Thyroid gland (tissue), 4 donors: ENCODE measurements at regions not wholly inside any gene's neighbourhood (a gene's known extent, or its start where the extent isn't known, plus 50 kb on each side); places are given as distances from the start of the nearest gene placed in this dataset.
"Not testable (repeated sequence)": the region's sequence is repeated elsewhere in the genome, so short reads cannot be mapped to it uniquely, and the experiment has no call there.

Experiments used
- DNase-seq, 2 donors: peaks; one replicate each; pipeline ENCODE4 v3.0.0-alpha.2; 2019
- H3K27ac ChIP-seq, 3 donors: fragments of 200-600 bp; sonication (generic); 1 replicate in 2 of 3; 2 replicates in 1 of 3; pipeline ENCODE4 v1.5.1; 2016 to 2019; ENCODE audit warnings: mild to moderate bottlenecking in 1 of 3, moderate library complexity in 1 of 3
- H3K27me3 ChIP-seq: fragments of 200-600 bp; sonication (generic); one replicate; pipeline ENCODE4 v1.5.1; 2019
- H3K36me3 ChIP-seq, 2 donors: fragments of 200-600 bp; sonication (generic); one replicate each; pipeline ENCODE4 v1.5.1; 2016 to 2019
- H3K4me1 ChIP-seq, 2 donors: fragments of 200-600 bp; sonication (generic); one replicate each; pipeline ENCODE4 v1.5.1; 2017 to 2019
- H3K4me3 ChIP-seq, 3 donors: fragments of 200-600 bp; sonication (generic); replicated peaks in 1 of 3; 1 replicate in 2 of 3; 2 replicates in 1 of 3; pipeline ENCODE4 v1.5.1; 2016; ENCODE audit warnings: mild to moderate bottlenecking in 1 of 3
- H3K9me3 ChIP-seq: fragments of 200-600 bp; sonication (generic); one replicate; pipeline ENCODE4 v1.5.1; 2017
- CTCF ChIP-seq, 6 experiments: fragments of 200-600 bp in 3 of 6; fragments of 450-650 bp in 3 of 6; sonication (generic) in 3 of 6; IDR thresholded peaks; one replicate each; pipeline ENCODE4 v1.5.1; 2016 to 2019; ENCODE audit warnings: antibody characterized with exemption in 6 of 6, mild to moderate bottlenecking in 2 of 6, inconsistent platforms in 1 of 6, moderate library complexity in 1 of 6
- POLR2A ChIP-seq, 2 donors: fragments of 450-650 bp; IDR thresholded peaks; one replicate each; pipeline ENCODE4 v1.6.1; 2017; ENCODE audit warnings: antibody characterized with exemption in 2 of 2, mild to moderate bottlenecking in 2 of 2, moderate library complexity in 1 of 2
- WGBS, 2 donors: methylation state at CpG; one replicate each; pipeline ENCODE4 v1.1.5; 2017; 5-methylcytosine and 5-hydroxymethylcytosine counted together
- intact Hi-C: fragments of 100-400 bp; cut with DNase I; formaldehyde crosslinking; loops from one replicate; pipeline ENCODE4 v1.15.1; 2023

GRCh38 chr22:25348391-25348790, 129.0 kb downstream of the CRYBB2 start:
- no peak for DNase-seq
- WGBS, 2 donors = 90 to 100% methylated on average over 1 to 2 of the region's 2 CpGs
- Histone ChIP-seq H3K36me3 (peaks cover 16 to 25% of the 10 kb centered on the region in 2 donors), H3K9me3 (no peaks in the 10 kb centered on the region), H3K27ac (no peak overlapping the region), H3K4me3 (no peak overlapping the region), H3K4me1 (peaks cover 0 to 3% of the 10 kb centered on the region in 2 donors), H3K27me3 (no peaks in the 10 kb centered on the region)
- intact Hi-C loops = no loop called here
- TF ChIP-seq POLR2A (IDR thresholded peaks at IDR 0.05) = no peak
- no peak for TF ChIP-seq CTCF (IDR thresholded peaks at IDR 0.05)

GRCh38 chr22:25348996-25349395, 129.6 kb downstream of the CRYBB2 start:
- H3K27ac ChIP-seq, H3K9me3 ChIP-seq, DNase-seq, intact Hi-C loops, H3K27me3 ChIP-seq, H3K4me1 ChIP-seq, H3K4me3 ChIP-seq: not testable (repeated sequence)
- WGBS, 2 donors = 98 to 100% methylated on average over 1 to 5 of the region's 5 CpGs
- peaks cover 22 to 31% of the 10 kb centered on the region in 2 donors for H3K36me3 ChIP-seq

GRCh38 chr22:25350551-25350971, 131.1 kb downstream of the CRYBB2 start:
- no peaks in the 10 kb centered on the region for H3K27me3 ChIP-seq
- H3K9me3 ChIP-seq = no peaks in the 10 kb centered on the region
- DNase-seq = no peak
- TF ChIP-seq POLR2A (IDR thresholded peaks at IDR 0.05) = no peak
- no peak for TF ChIP-seq CTCF (IDR thresholded peaks at IDR 0.05)
- H3K4me3 ChIP-seq = no peak overlapping the region
- H3K4me1 ChIP-seq = no peaks in the 10 kb centered on the region
- WGBS, 2 donors = 89 to 92% methylated on average over 18 to 25 of the region's 26 CpGs
- peaks cover 29 to 38% of the 10 kb centered on the region in 2 donors for H3K36me3 ChIP-seq
- H3K27ac ChIP-seq = no peak overlapping the region
- intact Hi-C loops = no loop called here

- 87 to 95% methylated on average over 10 to 13 of the region's 18 CpGs for WGBS, 2 donors
- no peak for TF ChIP-seq CTCF (IDR thresholded peaks at IDR 0.05)
- TF ChIP-seq POLR2A (IDR thresholded peaks at IDR 0.05) = no peak
- DNase-seq = no peak
Measured at GRCh38 chr22:25351631-25352293, 132.3 kb downstream of the CRYBB2 start.

GRCh38 chr22:25352294-25352680, 132.8 kb downstream of the CRYBB2 start:
- intact Hi-C loops = no loop called here
- H3K4me3 ChIP-seq = no peak overlapping the region
- no peak for DNase-seq
- peaks cover 39 to 52% of the 10 kb centered on the region in 2 donors for H3K36me3 ChIP-seq
- no peak overlapping the region for H3K27ac ChIP-seq
- TF ChIP-seq CTCF (IDR thresholded peaks at IDR 0.05) = no peak
- TF ChIP-seq POLR2A (IDR thresholded peaks at IDR 0.05) = no peak
- 95 to 97% methylated on average over 8 of the region's 8 CpGs for WGBS, 2 donors
- no peaks in the 10 kb centered on the region for H3K27me3 ChIP-seq
- no peaks in the 10 kb centered on the region for H3K4me1 ChIP-seq
- no peaks in the 10 kb centered on the region for H3K9me3 ChIP-seq

More at GRCh38 chr22:25351631-25352293, 132.3 kb downstream of the CRYBB2 start:
- intact Hi-C loops = no loop called here
- Histone ChIP-seq H3K9me3 (no peaks in the 10 kb centered on the region), H3K4me1 (no peaks in the 10 kb centered on the region), H3K36me3 (peaks cover 34 to 47% of the 10 kb centered on the region in 2 donors), H3K27me3 (no peaks in the 10 kb centered on the region), H3K27ac (no peak overlapping the region), H3K4me3 (no peak overlapping the region)
